ENCODE measurements at regions not wholly inside any gene's neighbourhood (a gene's known extent, or its start where the extent isn't known, plus 50 kb on each side); places are given as distances from the start of the nearest gene placed in this dataset.

DNA sequence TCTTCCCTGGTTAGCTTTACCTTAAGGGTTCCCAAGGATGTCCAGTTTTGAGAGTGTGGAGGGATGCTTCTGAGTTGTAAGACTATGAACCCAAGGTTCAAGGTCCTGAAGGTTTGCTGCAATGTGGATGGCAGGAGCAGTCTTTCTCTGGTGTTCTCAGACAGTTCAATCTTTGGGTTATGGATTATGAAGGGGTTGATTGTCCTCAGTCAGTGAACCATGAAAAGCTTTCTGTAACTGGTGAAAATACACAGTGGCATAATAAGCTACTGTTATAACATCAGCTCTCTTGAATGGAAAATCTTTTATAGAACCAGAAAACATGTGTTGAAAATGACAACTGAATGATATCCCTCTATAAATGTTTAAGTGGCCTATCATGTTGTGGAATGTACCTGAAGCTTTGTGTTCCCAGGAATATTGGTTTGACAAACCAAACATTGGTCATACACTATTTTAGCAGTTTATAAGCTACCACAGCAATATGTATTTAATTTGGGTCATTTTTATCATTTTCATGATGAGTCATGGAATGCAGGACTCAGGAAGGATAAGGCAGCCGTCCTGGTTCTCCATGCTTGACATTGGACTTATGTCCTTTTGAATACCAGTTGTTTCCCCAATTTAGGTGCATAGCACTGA lies 1041.8 kb upstream of the ARRDC3 start:
- H3K4ac ChIP-seq (ENCODE audit: low read depth in 1 of 2, low read length in 2 of 2) = no peak overlapping the region
- H3K79me1 ChIP-seq (replicated peaks; ENCODE audit: low read length, poor library complexity, severe bottlenecking) = no peaks in the 10 kb centered on the region
- no peak overlapping the region for H4K91ac ChIP-seq (ENCODE audit: low read length)
- H3K18ac ChIP-seq (ENCODE audit: low read depth in 1 of 2, low read length in 2 of 2) = no peak overlapping the region
- H3K4me1 ChIP-seq (ENCODE audit: control insufficient read depth, insufficient read depth, low read depth, low read length) = no peaks in the 10 kb centered on the region
- WGBS = 90% methylated on average over 1 of the region's 1 CpG
- no peak overlapping the region for H2BK12ac ChIP-seq (ENCODE audit: low read length in 2 of 2)
- no peak overlapping the region for H2BK5ac ChIP-seq (ENCODE audit: low read depth, low read length, poor library complexity, severe bottlenecking)
- H2AK5ac ChIP-seq (ENCODE audit: low read length, severe bottlenecking) = no peak overlapping the region
- H2BK120ac ChIP-seq (ENCODE audit: low read depth, low read length) = no peak overlapping the region
- H3K9ac ChIP-seq (ENCODE audit: low read length) = no peak overlapping the region
- H3K4me3 ChIP-seq (ENCODE audit: insufficient read depth in 1 of 2, low read depth in 1 of 2, low read length in 2 of 2) = no peak overlapping the region
- H3K23ac ChIP-seq (ENCODE audit: low read length in 2 of 2) = no peak overlapping the region
- no peak overlapping the region for H2AFZ ChIP-seq (ENCODE audit: low read depth, low read length)
- no peak overlapping the region for H4K8ac ChIP-seq (ENCODE audit: low read length)
- no peak overlapping the region for H2BK15ac ChIP-seq (ENCODE audit: low read depth, poor library complexity, severe bottlenecking)
- peaks cover 41% of the 10 kb centered on the region for H3K9me3 ChIP-seq (ENCODE audit: control insufficient read depth, low read length)
- no peak for DNase-seq
- H3K36me3 ChIP-seq (ENCODE audit: control insufficient read depth in 1 of 2, insufficient read depth in 2 of 2, low read depth in 1 of 2, low read length in 2 of 2) = no peaks in the 10 kb centered on the region
- no peak overlapping the region for H3K14ac ChIP-seq (ENCODE audit: low read length in 2 of 2)
- H3K4me2 ChIP-seq (ENCODE audit: low read length, poor library complexity, severe bottlenecking) = no peak overlapping the region
- H3K27ac ChIP-seq (ENCODE audit: low read length, poor library complexity, severe bottlenecking) = no peak overlapping the region
- no peaks in the 10 kb centered on the region for H3K27me3 ChIP-seq (ENCODE audit: control insufficient read depth in 1 of 2, insufficient read depth in 1 of 2, low read length in 2 of 2)

DNA sequence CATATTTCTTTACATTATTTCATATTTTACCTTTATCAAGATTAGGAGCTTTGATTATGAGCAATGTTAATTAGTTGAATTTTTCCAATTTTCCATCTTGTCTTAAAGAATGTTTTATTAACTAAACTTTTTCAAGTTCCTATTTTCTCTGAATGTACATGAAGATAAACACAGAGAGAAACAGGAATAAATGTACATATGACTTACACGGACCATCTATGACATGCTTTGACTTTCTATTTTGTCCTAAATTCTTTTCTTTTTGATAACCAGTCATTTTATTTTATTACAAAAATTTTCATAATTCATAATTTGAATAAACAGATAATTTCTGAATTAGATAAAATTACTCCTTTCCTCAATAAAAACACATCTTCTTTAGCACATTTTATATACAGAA lies 1038.8 kb upstream of the ARRDC3 start:
- Histone ChIP-seq H3K9ac (ENCODE audit: low read length) (no peak overlapping the region), H2BK5ac (ENCODE audit: low read depth, low read length, poor library complexity, severe bottlenecking) (no peak overlapping the region), H3K4me2 (ENCODE audit: low read length, poor library complexity, severe bottlenecking) (no peak overlapping the region), H3K23ac (ENCODE audit: low read length in 2 of 2) (no peak overlapping the region), H2BK15ac (ENCODE audit: low read depth, poor library complexity, severe bottlenecking) (no peak overlapping the region), H4K91ac (ENCODE audit: low read length) (no peak overlapping the region), H3K27me3 (ENCODE audit: control insufficient read depth in 1 of 2, insufficient read depth in 1 of 2, low read length in 2 of 2) (no peaks in the 10 kb centered on the region), H3K14ac (ENCODE audit: low read length in 2 of 2) (no peak overlapping the region), H3K4ac (ENCODE audit: low read depth in 1 of 2, low read length in 2 of 2) (no peak overlapping the region), H3K4me3 (ENCODE audit: insufficient read depth in 1 of 2, low read depth in 1 of 2, low read length in 2 of 2) (no peak overlapping the region), H3K79me1 (replicated peaks; ENCODE audit: low read length, poor library complexity, severe bottlenecking) (no peaks in the 10 kb centered on the region), H2AFZ (ENCODE audit: low read depth, low read length) (no peak overlapping the region), H2BK12ac (ENCODE audit: low read length in 2 of 2) (no peak overlapping the region), H2AK5ac (ENCODE audit: low read length, severe bottlenecking) (no peak overlapping the region), H3K9me3 (ENCODE audit: control insufficient read depth, low read length) (peaks cover 44% of the 10 kb centered on the region), H2BK120ac (ENCODE audit: low read depth, low read length) (no peak overlapping the region), H3K36me3 (ENCODE audit: control insufficient read depth in 1 of 2, insufficient read depth in 2 of 2, low read depth in 1 of 2, low read length in 2 of 2) (no peaks in the 10 kb centered on the region), H3K18ac (ENCODE audit: low read depth in 1 of 2, low read length in 2 of 2) (no peak overlapping the region), H4K8ac (ENCODE audit: low read length) (no peak overlapping the region), H3K4me1 (ENCODE audit: control insufficient read depth, insufficient read depth, low read depth, low read length) (no peaks in the 10 kb centered on the region), H3K27ac (ENCODE audit: low read length, poor library complexity, severe bottlenecking) (no peak overlapping the region)
- peak; percentile 11 for DNase-seq
- no CpG with 5 or more reads among the region's 1 CpG for WGBS

DNA sequence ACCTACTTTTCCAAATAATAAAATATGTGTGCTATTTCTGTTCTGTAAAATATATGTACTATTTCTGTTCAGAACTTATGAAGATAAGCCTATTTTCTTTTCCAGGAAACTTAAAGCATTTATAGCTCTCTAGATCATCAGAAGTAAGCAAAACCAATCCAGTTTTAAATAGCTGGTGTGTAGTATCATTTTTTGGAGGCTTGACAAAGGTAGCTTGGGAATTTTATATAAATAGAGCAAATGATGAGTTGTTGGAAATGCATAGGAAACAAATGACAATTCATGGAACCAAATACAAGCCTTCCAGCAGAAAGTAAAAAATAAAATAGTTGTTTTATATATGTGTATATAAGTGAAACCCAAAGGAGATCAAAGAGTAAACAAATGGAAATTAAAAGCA lies 1038.1 kb upstream of the ARRDC3 start:
- Histone ChIP-seq H3K4ac (ENCODE audit: low read depth in 1 of 2, low read length in 2 of 2) (no peak overlapping the region), H3K27me3 (ENCODE audit: control insufficient read depth in 1 of 2, insufficient read depth in 1 of 2, low read length in 2 of 2) (no peaks in the 10 kb centered on the region), H3K27ac (ENCODE audit: low read length, poor library complexity, severe bottlenecking) (no peak overlapping the region), H2BK120ac (ENCODE audit: low read depth, low read length) (no peak overlapping the region), H3K9ac (ENCODE audit: low read length) (no peak overlapping the region), H3K14ac (ENCODE audit: low read length in 2 of 2) (no peak overlapping the region), H2BK5ac (ENCODE audit: low read depth, low read length, poor library complexity, severe bottlenecking) (no peak overlapping the region), H3K18ac (ENCODE audit: low read depth in 1 of 2, low read length in 2 of 2) (no peak overlapping the region), H3K79me1 (replicated peaks; ENCODE audit: low read length, poor library complexity, severe bottlenecking) (no peaks in the 10 kb centered on the region), H2AFZ (ENCODE audit: low read depth, low read length) (no peak overlapping the region), H3K4me3 (ENCODE audit: insufficient read depth in 1 of 2, low read depth in 1 of 2, low read length in 2 of 2) (no peak overlapping the region), H3K4me1 (ENCODE audit: control insufficient read depth, insufficient read depth, low read depth, low read length) (no peaks in the 10 kb centered on the region), H3K23ac (ENCODE audit: low read length in 2 of 2) (no peak overlapping the region), H2AK5ac (ENCODE audit: low read length, severe bottlenecking) (no peak overlapping the region), H3K9me3 (ENCODE audit: control insufficient read depth, low read length) (peaks cover 44% of the 10 kb centered on the region), H4K8ac (ENCODE audit: low read length) (no peak overlapping the region), H3K4me2 (ENCODE audit: low read length, poor library complexity, severe bottlenecking) (no peak overlapping the region), H2BK12ac (ENCODE audit: low read length in 2 of 2) (no peak overlapping the region), H3K36me3 (ENCODE audit: control insufficient read depth in 1 of 2, insufficient read depth in 2 of 2, low read depth in 1 of 2, low read length in 2 of 2) (no peaks in the 10 kb centered on the region), H4K91ac (ENCODE audit: low read length) (no peak overlapping the region), H2BK15ac (ENCODE audit: low read depth, poor library complexity, severe bottlenecking) (no peak overlapping the region)
- DNase-seq = no peak

DNA sequence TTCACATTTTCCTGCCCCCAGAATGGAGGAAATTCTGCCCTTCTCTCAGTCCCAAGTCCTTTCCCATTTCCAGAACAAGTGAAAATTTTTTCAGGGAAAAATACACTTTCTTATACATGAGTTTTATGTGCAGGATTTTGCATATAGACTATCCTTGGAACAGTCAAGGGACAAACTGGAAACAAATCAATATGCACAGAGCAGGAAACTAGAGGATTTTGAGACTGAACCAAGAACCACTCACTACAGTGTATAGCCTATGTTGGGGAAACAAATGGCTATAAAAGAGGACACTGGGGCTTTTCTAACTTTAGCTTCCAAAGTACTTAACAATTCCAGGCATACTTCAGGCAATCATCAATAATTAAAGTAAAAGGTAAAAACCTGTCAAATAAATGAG lies 1036.1 kb upstream of the ARRDC3 start:
- Histone ChIP-seq H4K91ac (ENCODE audit: low read length) (no peak overlapping the region), H3K27ac (ENCODE audit: low read length, poor library complexity, severe bottlenecking) (no peak overlapping the region), H2AFZ (ENCODE audit: low read depth, low read length) (no peak overlapping the region), H2AK5ac (ENCODE audit: low read length, severe bottlenecking) (no peak overlapping the region), H3K9ac (ENCODE audit: low read length) (no peak overlapping the region), H3K27me3 (ENCODE audit: control insufficient read depth in 1 of 2, insufficient read depth in 1 of 2, low read length in 2 of 2) (no peaks in the 10 kb centered on the region), H3K4ac (ENCODE audit: low read depth in 1 of 2, low read length in 2 of 2) (no peak overlapping the region), H3K9me3 (ENCODE audit: control insufficient read depth, low read length) (peaks cover 41% of the 10 kb centered on the region), H3K79me1 (replicated peaks; ENCODE audit: low read length, poor library complexity, severe bottlenecking) (no peaks in the 10 kb centered on the region), H3K14ac (ENCODE audit: low read length in 2 of 2) (no peak overlapping the region), H2BK5ac (ENCODE audit: low read depth, low read length, poor library complexity, severe bottlenecking) (no peak overlapping the region), H3K18ac (ENCODE audit: low read depth in 1 of 2, low read length in 2 of 2) (no peak overlapping the region), H3K23ac (ENCODE audit: low read length in 2 of 2) (no peak overlapping the region), H3K4me2 (ENCODE audit: low read length, poor library complexity, severe bottlenecking) (no peak overlapping the region), H3K4me3 (ENCODE audit: insufficient read depth in 1 of 2, low read depth in 1 of 2, low read length in 2 of 2) (no peak overlapping the region), H4K8ac (ENCODE audit: low read length) (no peak overlapping the region), H2BK12ac (ENCODE audit: low read length in 2 of 2) (no peak overlapping the region), H2BK120ac (ENCODE audit: low read depth, low read length) (no peak overlapping the region), H2BK15ac (ENCODE audit: low read depth, poor library complexity, severe bottlenecking) (no peak overlapping the region), H3K36me3 (ENCODE audit: control insufficient read depth in 1 of 2, insufficient read depth in 2 of 2, low read depth in 1 of 2, low read length in 2 of 2) (no peaks in the 10 kb centered on the region), H3K4me1 (ENCODE audit: control insufficient read depth, insufficient read depth, low read depth, low read length) (no peaks in the 10 kb centered on the region)
- no peak for DNase-seq
